ENCODE measurements at regions not wholly inside any gene's neighbourhood (a gene's known extent, or its start where the extent isn't known, plus 50 kb on each side); places are given as distances from the start of the nearest gene placed in this dataset.

- Histone ChIP-seq H3K4me1 (ENCODE audit: control insufficient read depth in 4 of 4, insufficient read depth in 4 of 4, low read length in 3 of 4) (no peaks in the 10 kb centered on the region), H3K9me3 (ENCODE audit: control insufficient read depth in 4 of 4, low read length in 3 of 4) (no peaks in the 10 kb centered on the region), H3K36me3 (ENCODE audit: control insufficient read depth in 4 of 4, insufficient read depth in 3 of 4, low read depth in 1 of 4, low read length in 3 of 4) (no peaks in the 10 kb centered on the region), H3K27ac (ENCODE audit: low read depth in 1 of 2, low read length in 2 of 2) (no peak overlapping the region), H3K27me3 (ENCODE audit: control insufficient read depth in 4 of 4, insufficient read depth in 4 of 4, low read length in 3 of 4) (no peaks in the 10 kb centered on the region), H3K4me3 (ENCODE audit: low read depth in 1 of 3, low read length in 3 of 3) (no peak overlapping the region), H3K9ac (ENCODE audit: low read depth in 1 of 2, low read length in 2 of 2) (no peak overlapping the region)
- TF ChIP-seq RXRA (IDR thresholded peaks at IDR 0.05) (no peak), YY1 (IDR thresholded peaks at IDR 0.05) (no peak), ZBTB33 (IDR thresholded peaks at IDR 0.05) (no peak), TAF1 (conservative IDR thresholded peaks at IDR 0.05) (no peak), NR2F2 (IDR thresholded peaks at IDR 0.05) (no peak), CTCF (IDR thresholded peaks at IDR 0.05; ENCODE audit: low read depth, low read length, missing input control) (no peak), GABPA (IDR thresholded peaks at IDR 0.05 in 1 of 2, conservative IDR thresholded peaks at IDR 0.05 in 1 of 2) (no peak), JUND (IDR thresholded peaks at IDR 0.05) (no peak), REST (IDR thresholded peaks at IDR 0.05) (no peak), RAD21 (IDR thresholded peaks at IDR 0.05) (no peak), SP1 (IDR thresholded peaks at IDR 0.05) (no peak), FOXA2 (IDR thresholded peaks at IDR 0.05) (no peak), MAX (IDR thresholded peaks at IDR 0.05) (no peak), EGR1 (IDR thresholded peaks at IDR 0.05; ENCODE audit: low read depth in 2 of 2) (no peak)
- WGBS: 83% methylated on average over 7 of the region's 7 CpGs
- DNase-seq (ENCODE audit: low spot score): no peak
Observed at GRCh38 chr20:52303281-52303950, 111.8 kb upstream of the ZFP64 start.

- DNase-seq (ENCODE audit: low spot score): no peak
- no peak for TF ChIP-seq YY1 (IDR thresholded peaks at IDR 0.05)
- TF ChIP-seq RXRA (IDR thresholded peaks at IDR 0.05): no peak
- no peak for TF ChIP-seq FOXA1 (IDR thresholded peaks at IDR 0.05)
- no peak for TF ChIP-seq RAD21 (IDR thresholded peaks at IDR 0.05)
- no peak for TF ChIP-seq FOXA2 (IDR thresholded peaks at IDR 0.05)
- no peak for TF ChIP-seq REST (IDR thresholded peaks at IDR 0.05)
- no peak for TF ChIP-seq HNF4G (IDR thresholded peaks at IDR 0.05)
- TF ChIP-seq NR2F2 (IDR thresholded peaks at IDR 0.05): no peak
- TF ChIP-seq EGR1 (IDR thresholded peaks at IDR 0.05; ENCODE audit: low read depth in 2 of 2): no peak
- no peak for TF ChIP-seq CTCF (IDR thresholded peaks at IDR 0.05; ENCODE audit: low read depth, low read length, missing input control)
- no peak for TF ChIP-seq GABPA (IDR thresholded peaks at IDR 0.05 in 1 of 2, conservative IDR thresholded peaks at IDR 0.05 in 1 of 2)
- TF ChIP-seq SP1 (IDR thresholded peaks at IDR 0.05): no peak
Observed at GRCh38 chr20:52302736-52303135, 111.2 kb upstream of the ZFP64 start.

More at GRCh38 chr20:52302736-52303135, 111.2 kb upstream of the ZFP64 start:
- WGBS: 82% methylated on average over 3 of the region's 3 CpGs
- no peak overlapping the region for H3K4me3 ChIP-seq (ENCODE audit: low read depth in 1 of 3, low read length in 3 of 3)
- H3K9me3 ChIP-seq (ENCODE audit: control insufficient read depth in 4 of 4, low read length in 3 of 4): no peaks in the 10 kb centered on the region
- no peak overlapping the region for H3K27ac ChIP-seq (ENCODE audit: low read depth in 1 of 2, low read length in 2 of 2)
- no peaks in the 10 kb centered on the region for H3K27me3 ChIP-seq (ENCODE audit: control insufficient read depth in 4 of 4, insufficient read depth in 4 of 4, low read length in 3 of 4)
- no peaks in the 10 kb centered on the region for H3K4me1 ChIP-seq (ENCODE audit: control insufficient read depth in 4 of 4, insufficient read depth in 4 of 4, low read length in 3 of 4)
- no peak overlapping the region for H3K9ac ChIP-seq (ENCODE audit: low read depth in 1 of 2, low read length in 2 of 2)
- H3K36me3 ChIP-seq (ENCODE audit: control insufficient read depth in 4 of 4, insufficient read depth in 3 of 4, low read depth in 1 of 4, low read length in 3 of 4): no peaks in the 10 kb centered on the region
